Stomach (tissue), 4 donors: ENCODE measurements at regions not wholly inside any gene's neighbourhood (a gene's known extent, or its start where the extent isn't known, plus 50 kb on each side); places are given as distances from the start of the nearest gene placed in this dataset.

Source experiments
- CTCF ChIP-seq, 7 experiments: fragments of 450-650 bp in 4 of 7; fragments of 200-600 bp in 3 of 7; sonication (generic) in 3 of 7; IDR thresholded peaks; one replicate each; pipeline ENCODE4 v1.5.1; 2016 to 2019; ENCODE audit warnings: antibody characterized with exemption in 7 of 7, control low read depth in 2 of 7, mild to moderate bottlenecking in 1 of 7
- EP300 ChIP-seq: sonication (generic); formaldehyde crosslinking; IDR thresholded peaks from one replicate; pipeline ENCODE4 v1.6.1; 2017; ENCODE audit warnings: antibody characterized with exemption
- POLR2A ChIP-seq, 4 donors: fragments of 450-650 bp; IDR thresholded peaks; one replicate each; pipeline ENCODE4 v1.6.1; 2016; ENCODE audit warnings: antibody characterized with exemption in 4 of 4, control low read depth in 2 of 4, mild to moderate bottlenecking in 1 of 4, moderate library complexity in 1 of 4
- POLR2AphosphoS5 ChIP-seq, 3 donors: sonication (generic); formaldehyde crosslinking; IDR thresholded peaks; one replicate each; pipeline ENCODE4 v1.6.1; 2016; ENCODE audit warnings: antibody characterized with exemption in 3 of 3

GRCh38 chr11:29449281-29450074 lies 567.4 kb downstream of the KCNA4 start:
- TF ChIP-seq CTCF (IDR thresholded peaks at IDR 0.05), result no peak
- no peak for TF ChIP-seq POLR2A (IDR thresholded peaks at IDR 0.05)
- no peak for TF ChIP-seq EP300
- no peak for TF ChIP-seq POLR2AphosphoS5 (IDR thresholded peaks at IDR 0.05)
